Stimulated activated CD4-positive, alpha-beta T cell treated with anti-CD3 and anti-CD28 coated beads, Interleukin-12 subunit alpha, Interleukin-12 subunit beta, amount 100 ng/mL, for 48 hours (primary cell): ENCODE measurements at regions not wholly inside any gene's neighbourhood (a gene's known extent, or its start where the extent isn't known, plus 50 kb on each side); places are given as distances from the start of the nearest gene placed in this dataset.
"Not testable (repeated sequence)": the region's sequence is repeated elsewhere in the genome, so short reads cannot be mapped to it uniquely, and the experiment has no call there.

Source experiments
- DNase-seq, 3 donors: peaks; one replicate each; pipeline ENCODE4 v3.0.0-alpha.2; 2020; ENCODE audit warnings: low read depth in 2 of 3, low spot score in 1 of 3

DNA sequence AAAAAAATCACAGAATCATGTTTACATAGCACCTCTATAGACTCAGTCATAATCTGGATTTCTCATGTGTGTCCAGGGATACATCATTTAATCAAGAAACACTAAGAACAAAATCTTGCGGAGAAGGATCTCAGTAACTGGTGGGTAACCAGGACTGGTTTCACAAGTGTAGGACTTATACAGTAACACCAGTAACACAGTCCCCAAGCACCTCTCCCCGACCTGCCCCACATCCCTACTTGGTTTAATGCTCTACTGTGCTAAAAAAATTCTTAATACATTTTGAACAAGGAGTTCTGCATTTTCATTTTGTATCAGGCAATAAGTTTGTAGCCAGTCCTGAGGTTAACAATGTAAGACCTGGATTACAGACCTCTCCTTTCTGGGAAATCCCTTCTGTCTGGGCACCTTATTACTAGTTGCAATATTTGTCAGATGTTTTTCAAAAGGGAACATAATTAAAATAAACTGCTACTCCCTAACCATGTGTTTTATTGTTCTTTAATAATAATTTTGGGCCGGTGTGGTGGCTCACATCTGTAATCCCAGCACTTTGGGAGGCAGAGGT is 57.6 kb upstream of the BBX start:
- no peak for DNase-seq

DNA sequence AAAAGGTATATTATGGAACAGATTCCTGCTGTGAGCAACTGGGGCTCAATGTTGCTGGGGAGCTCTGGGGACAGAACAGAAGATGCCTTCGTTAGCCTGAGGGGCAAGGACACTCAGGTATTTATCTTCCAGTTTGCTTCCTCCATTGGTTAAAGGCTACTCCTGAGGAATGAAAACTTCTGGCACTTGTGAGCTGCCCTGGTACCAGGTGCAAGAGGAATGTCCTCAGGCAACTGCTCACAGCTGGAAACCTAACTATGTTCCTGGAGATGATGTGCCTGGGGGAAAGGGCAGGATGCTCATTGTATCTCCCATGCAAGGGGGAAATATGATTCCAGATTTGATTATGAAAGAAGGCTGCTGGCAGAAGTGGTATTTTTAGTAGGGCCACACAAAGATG is 54.0 kb upstream of the BBX start:
- DNase-seq: no peak

DNA sequence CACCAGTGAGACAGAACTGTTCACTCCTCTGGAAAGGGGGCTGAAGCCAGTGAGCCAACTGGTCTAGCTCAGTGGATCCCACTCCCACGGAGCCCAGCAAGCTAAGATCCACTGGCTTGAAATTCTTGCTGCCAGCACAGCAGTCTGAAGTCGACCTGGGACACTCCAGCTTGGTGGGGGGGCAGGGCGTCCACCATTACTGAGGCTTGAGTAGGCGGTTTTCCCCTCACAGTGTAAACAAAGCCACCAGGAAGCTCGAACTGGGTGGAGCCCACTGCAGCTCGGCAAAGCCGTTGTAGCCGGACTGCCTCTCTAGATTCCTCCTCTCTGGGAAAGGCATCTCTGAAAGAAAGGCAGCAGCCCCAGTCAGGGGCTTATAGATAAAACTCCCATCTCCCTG is 52.3 kb upstream of the BBX start:
- DNase-seq: not testable (repeated sequence)
